GM12878 (cell line): ENCODE measurements at regions not wholly inside any gene's neighbourhood (a gene's known extent, or its start where the extent isn't known, plus 50 kb on each side); places are given as distances from the start of the nearest gene placed in this dataset.
A peak's percentile ranks its signal among the peaks of the same experiment; 100 is the strongest.

ENCODE experiments used
- ATAC-seq: fragments of 200-7000 bp; cut with Tn5 transposase; 3 replicates; pipeline ENCODE4 v1.9.1; 2020; ENCODE audit warnings: mild to moderate bottlenecking, moderate library complexity
- BruUV-seq: library from RNA; stranded (reverse); fragments of 400-500 nt; replicated peaks from 2 replicates; lab custom pipeline; 2021; lab: Mats Ljungman, UMichigan
- CTCF ChIA-PET: fragments of 300-600 bp; sonication (Branson Sonifier 250); formaldehyde crosslinking; extraction: SDS; loops from one replicate; lab custom pipeline; 2021; ENCODE audit warnings: inconsistent platforms; lab: Yijun Ruan, JAX
- POLR2A ChIA-PET: fragments of 350-600 bp; formaldehyde crosslinking; extraction: SDS; loops from one replicate; lab custom pipeline; 2021; ENCODE audit warnings: inconsistent platforms; lab: Charles Lee
- RAD21 ChIA-PET: fragments of 300-600 bp; sonication (Branson Sonifier 250); formaldehyde crosslinking; loops from one replicate; lab custom pipeline; 2023; ENCODE audit warnings: antibody characterized with exemption; ENCODE audit not compliant: unreplicated experiment; lab: Charles Lee
- SMC1A ChIA-PET: fragments of 300-600 bp; sonication (Branson Sonifier 250); formaldehyde crosslinking; loops from one replicate; lab custom pipeline; 2023; ENCODE audit not compliant: unreplicated experiment, uncharacterized antibody; lab: Charles Lee
- DNase-seq: peaks from one replicate; pipeline ENCODE4 v3.0.0-alpha.2; 2011; ENCODE audit warnings: low read depth, low spot score
- FAIRE-seq: peaks from 3 replicates; lab custom pipeline; 2011; peaks lifted over from hg19 to GRCh38; lab: Jason Lieb, UNC
- H2AFZ ChIP-seq: 2 replicates; pipeline ENCODE4 v1.6.0; 2011; ENCODE audit warnings: low read depth, low read length, control low read depth; ENCODE audit not compliant: control insufficient read depth
- H3K27ac ChIP-seq: 2 replicates; pipeline ENCODE4 v1.5.1; 2011; ENCODE audit warnings: control low read depth; ENCODE audit not compliant: control insufficient read depth, insufficient read depth
- H3K27me3 ChIP-seq, 2 experiments: replicated peaks in 1 of 2; 2 replicates each; pipeline versions ENCODE4 v1.6.0 to v1.6.1; 2011; ENCODE audit warnings: low read length in 1 of 2; ENCODE audit not compliant: control insufficient read depth in 2 of 2, insufficient read depth in 2 of 2
- H3K36me3 ChIP-seq, 2 experiments: 2 replicates each; pipeline ENCODE4 v1.5.1; 2011; ENCODE audit warnings: low read length in 1 of 2; ENCODE audit not compliant: control insufficient read depth in 2 of 2, insufficient read depth in 2 of 2
- H3K4me1 ChIP-seq: 2 replicates; pipeline ENCODE4 v1.6.1; 2011; ENCODE audit warnings: mild to moderate bottlenecking, low read length, moderate library complexity, mixed read lengths; ENCODE audit not compliant: control insufficient read depth, insufficient read depth
- H3K4me2 ChIP-seq: 2 replicates; pipeline ENCODE4 v1.6.0; 2011; ENCODE audit warnings: control low read depth; ENCODE audit not compliant: control insufficient read depth, insufficient read depth
- H3K4me3 ChIP-seq: fragments of 200-600 bp; sonication (generic); 2 replicates; pipeline ENCODE4 v1.5.1; 2016
- H3K79me2 ChIP-seq: 2 replicates; pipeline ENCODE4 v1.6.0; 2011; ENCODE audit warnings: low read length; ENCODE audit not compliant: control insufficient read depth, insufficient read depth
- H3K9ac ChIP-seq: 2 replicates; pipeline ENCODE4 v1.8.0; 2011; ENCODE audit warnings: low read length, control low read depth, mixed read lengths; ENCODE audit not compliant: control insufficient read depth, insufficient read depth
- H3K9me3 ChIP-seq: replicated peaks from 3 replicates; pipeline ENCODE4 v1.5.1; 2011; ENCODE audit warnings: mild to moderate bottlenecking, low read length; ENCODE audit not compliant: control insufficient read depth, insufficient read depth
- H4K20me1 ChIP-seq: 2 replicates; pipeline ENCODE4 v1.6.0; 2011; ENCODE audit not compliant: control insufficient read depth, insufficient read depth
- HDAC2 ChIP-seq: fragments of 200-600 bp; sonication (generic); IDR thresholded peaks from 2 replicates; pipeline ENCODE4 v1.6.1; 2017
- KAT2A ChIP-seq: conservative IDR thresholded peaks from 2 replicates; pipeline ENCODE4 v1.6.1; 2011; ENCODE audit warnings: low read depth, low read length; ENCODE audit not compliant: control insufficient read depth
- MXI1 ChIP-seq: fragments of 150-350 bp; IDR thresholded peaks from 2 replicates; pipeline ENCODE4 v1.6.1; 2011; ENCODE audit warnings: low read depth, mild to moderate bottlenecking, inconsistent platforms, low read length, improper control_type of control experiment
- MYC ChIP-seq: IDR thresholded peaks from 2 replicates; pipeline ENCODE4 v1.6.1; 2011; ENCODE audit warnings: mild to moderate bottlenecking, low read length, moderate library complexity, inconsistent platforms; ENCODE audit not compliant: insufficient read depth, insufficient replicate concordance, insufficient read length, severe bottlenecking
- PML ChIP-seq: IDR thresholded peaks from 2 replicates; pipeline ENCODE4 v1.6.1; 2012; ENCODE audit warnings: low read length, inconsistent platforms
- ZNF207 ChIP-seq: fragments of 450-650 bp; IDR thresholded peaks from 2 replicates; pipeline ENCODE4 v1.6.1; 2014; ENCODE audit warnings: antibody characterized with exemption, mild to moderate bottlenecking, borderline replicate concordance
- WGBS: methylation state at CpG from one replicate; pipeline ENCODE4 v1.1.6; 2016; ENCODE audit warnings: low lambda C conversion rate; ENCODE audit not compliant: insufficient replicate concordance, insufficient coverage; ENCODE audit errors: missing lambda C conversion rate; 5-methylcytosine and 5-hydroxymethylcytosine counted together
- in situ Hi-C: fragments of 300-500 bp; cut with MboI; formaldehyde crosslinking; loops from 9 replicates; pipeline ENCODE4 v1.14.3; 2018; ENCODE audit warnings: mixed read lengths
- intact Hi-C: fragments of 100-400 bp; cut with micrococcal nuclease; formaldehyde crosslinking; loops from one replicate; pipeline ENCODE4 v1.14.2; 2022; ENCODE audit not compliant: unreplicated experiment
- TF ChIP-seq, protein P1 (sequence below): fragments of 450-650 bp; IDR thresholded peaks from 2 replicates; pipeline ENCODE4 v1.6.1; 2017; ENCODE audit warnings: low read depth, mild to moderate bottlenecking, moderate library complexity

GRCh38 chr4:147339100-147339499 is 141.8 kb upstream of the EDNRA start (continued):
- TF ChIP-seq MYC (no peak), KAT2A (no peak), ZNF207 (no peak), MXI1 (no peak)
- TF ChIP-seq, protein P1, sequence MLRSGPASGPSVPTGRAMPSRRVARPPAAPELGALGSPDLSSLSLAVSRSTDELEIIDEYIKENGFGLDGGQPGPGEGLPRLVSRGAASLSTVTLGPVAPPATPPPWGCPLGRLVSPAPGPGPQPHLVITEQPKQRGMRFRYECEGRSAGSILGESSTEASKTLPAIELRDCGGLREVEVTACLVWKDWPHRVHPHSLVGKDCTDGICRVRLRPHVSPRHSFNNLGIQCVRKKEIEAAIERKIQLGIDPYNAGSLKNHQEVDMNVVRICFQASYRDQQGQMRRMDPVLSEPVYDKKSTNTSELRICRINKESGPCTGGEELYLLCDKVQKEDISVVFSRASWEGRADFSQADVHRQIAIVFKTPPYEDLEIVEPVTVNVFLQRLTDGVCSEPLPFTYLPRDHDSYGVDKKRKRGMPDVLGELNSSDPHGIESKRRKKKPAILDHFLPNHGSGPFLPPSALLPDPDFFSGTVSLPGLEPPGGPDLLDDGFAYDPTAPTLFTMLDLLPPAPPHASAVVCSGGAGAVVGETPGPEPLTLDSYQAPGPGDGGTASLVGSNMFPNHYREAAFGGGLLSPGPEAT = no peak

GRCh38 chr4:147340111-147340510 is 140.8 kb upstream of the EDNRA start:
- Histone ChIP-seq H3K4me3 (no peak overlapping the region), H4K20me1 (no peaks in the 10 kb centered on the region), H3K4me1 (no peaks in the 10 kb centered on the region; the same call in 1 of the 2 replicates), H3K9me3 (no peaks in the 10 kb centered on the region), H3K27me3 (no peaks in the 10 kb centered on the region), H3K27ac (no peak overlapping the region), H2AFZ (no peak overlapping the region), H3K9ac (no peak overlapping the region), H3K4me2 (no peak overlapping the region), H3K36me3 (no peaks in the 10 kb centered on the region), H3K79me2 (no peaks in the 10 kb centered on the region)
- 0% methylated on average over 1 of the region's 1 CpG for WGBS
- CTCF ChIA-PET = no interaction called here
- intact Hi-C loops (no loop called here), in situ Hi-C loops (no loop called here)
- RAD21 ChIA-PET = no interaction called here
- BruUV-seq = no TSS peak
- no peak for TF ChIP-seq PML
- TF ChIP-seq HDAC2 = no peak
- SMC1A ChIA-PET = no interaction called here
- POLR2A ChIA-PET = no interaction called here
- ATAC-seq (peak; percentile 55), FAIRE-seq (no peak), DNase-seq (no peak)
